ENCODE measurements at regions not wholly inside any gene's neighbourhood (a gene's known extent, or its start where the extent isn't known, plus 50 kb on each side); places are given as distances from the start of the nearest gene placed in this dataset.

GRCh38 chr14:54175298-54175942 is 218.8 kb upstream of the BMP4 start:
- DNase-seq (ENCODE audit: low spot score), result peak; percentile 59

- no peak for DNase-seq (ENCODE audit: low spot score)
These were observed 219.8 kb upstream of the CDKN3 start for GRCh38 chr14:54177019-54177418.

DNA sequence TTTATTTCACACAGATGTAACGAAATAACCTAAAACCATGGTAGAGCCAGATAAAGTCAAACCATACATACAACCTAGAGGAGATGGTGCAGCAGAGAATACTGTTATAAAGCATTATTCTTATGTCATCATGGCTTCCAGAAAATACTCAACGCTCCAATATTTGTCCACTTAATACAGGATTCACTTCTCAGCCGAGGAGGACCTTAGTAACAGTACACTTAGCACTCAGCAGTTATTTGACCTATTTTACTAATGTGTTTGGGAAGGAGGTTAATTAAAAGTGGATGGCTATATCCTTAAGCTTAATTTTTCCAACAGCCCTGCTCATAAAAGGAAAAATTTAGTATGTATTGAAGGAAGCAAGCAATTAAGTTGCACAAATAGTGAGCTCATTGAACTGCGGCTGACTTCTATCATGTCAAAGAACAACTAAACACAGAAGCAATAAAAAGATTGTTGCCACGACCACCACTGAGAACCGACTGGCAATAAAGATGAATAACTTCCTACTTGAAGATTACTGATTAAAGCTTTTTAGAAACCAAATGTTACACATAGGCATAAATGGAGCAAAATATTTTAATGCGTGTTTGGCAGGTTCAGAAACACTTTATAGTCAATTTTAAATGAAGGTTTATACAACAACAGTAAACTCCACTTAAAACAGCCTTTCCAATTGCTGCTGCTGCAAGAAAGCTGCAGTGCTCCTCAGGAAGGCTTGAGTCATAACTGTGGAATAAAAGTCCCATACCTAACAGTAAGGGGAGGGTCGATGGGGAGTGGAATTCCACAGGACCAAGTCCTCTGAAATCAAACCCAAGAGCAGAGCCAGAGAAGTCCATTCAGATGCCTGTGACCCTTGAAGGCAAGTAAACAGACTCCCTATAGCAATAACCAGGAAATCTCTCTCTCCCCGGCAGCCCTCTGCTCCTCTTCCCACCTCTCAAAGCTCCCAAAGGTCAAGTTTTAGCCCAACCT is 218.9 kb upstream of the CDKN3 start:
- no peak for DNase-seq (ENCODE audit: low spot score)

- no peak for DNase-seq (ENCODE audit: low spot score)
These were observed 214.3 kb upstream of the CDKN3 start for GRCh38 chr14:54182419-54183045.

DNA sequence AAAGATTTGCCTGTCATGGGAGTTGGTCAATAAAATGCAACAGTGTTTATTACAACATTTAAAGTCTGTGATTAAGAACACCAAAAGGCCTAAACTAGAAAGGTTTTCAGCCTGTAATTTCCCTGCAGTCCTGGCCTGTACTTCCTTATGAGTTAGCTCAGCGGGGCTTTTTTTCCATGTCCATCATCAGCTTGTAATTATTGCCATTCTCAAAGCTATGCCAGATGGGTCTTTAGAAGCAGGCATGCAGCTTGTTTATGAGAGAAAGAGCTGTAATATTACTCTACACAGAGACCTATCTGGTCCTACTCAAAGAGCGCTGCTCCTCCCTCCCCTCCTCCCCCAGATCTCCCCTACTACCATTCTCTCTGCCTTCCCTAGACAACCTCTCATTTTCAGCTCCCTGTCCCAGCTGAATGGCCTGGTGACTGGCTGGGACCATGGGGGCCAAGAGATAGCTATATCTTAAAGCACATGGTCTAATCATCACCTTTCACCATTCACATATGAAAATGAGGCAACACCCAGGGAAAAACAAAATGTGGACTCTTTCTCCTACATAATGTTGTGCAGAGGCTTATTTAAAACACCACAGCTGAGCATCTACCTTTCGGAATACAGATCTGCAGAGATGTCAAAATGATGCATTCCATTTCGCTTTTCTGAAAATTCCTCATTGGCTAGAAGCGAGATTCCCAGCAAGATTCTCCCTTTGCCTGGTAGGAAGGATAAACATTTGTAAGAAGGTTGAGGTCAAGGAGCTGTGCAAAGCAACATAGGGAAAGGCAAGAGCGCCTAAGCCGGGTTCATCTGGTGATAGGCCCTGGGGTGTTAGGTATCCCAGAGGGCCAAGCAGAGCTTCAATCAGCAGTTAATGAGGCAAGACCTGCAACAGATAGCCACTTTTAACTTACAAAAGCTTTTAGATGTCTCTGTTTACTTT is 209.7 kb upstream of the CDKN3 start:
- DNase-seq (ENCODE audit: low spot score), result no peak

DNA sequence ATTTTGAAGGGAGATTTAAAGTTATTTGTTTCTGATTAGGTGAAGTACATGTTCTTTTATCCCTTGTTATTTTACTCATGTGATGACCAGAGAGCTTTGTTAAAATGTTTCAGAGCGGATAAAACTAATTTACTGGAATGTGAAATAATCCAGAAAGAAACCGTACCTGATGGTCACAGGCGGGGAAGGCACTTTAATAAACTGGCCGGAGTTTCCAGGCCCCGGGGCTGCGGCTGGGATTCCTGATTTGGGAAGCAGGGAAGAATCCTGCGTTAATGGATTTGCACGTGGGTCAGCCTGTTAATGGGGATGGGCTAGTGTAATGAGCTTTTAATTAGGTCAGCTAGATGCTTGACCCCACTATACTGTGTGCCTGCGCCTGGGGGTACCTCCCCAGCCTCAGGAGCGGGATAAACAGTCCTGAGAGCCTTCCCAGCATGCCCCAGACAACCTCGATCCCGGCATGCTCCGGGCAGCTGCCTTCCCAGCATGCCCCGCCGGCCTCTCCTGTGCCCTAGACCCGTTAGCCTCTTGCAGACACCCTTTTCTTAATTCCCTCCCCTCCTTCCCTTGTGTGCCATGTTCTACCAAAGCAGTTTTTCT is 208.6 kb upstream of the CDKN3 start:
- DNase-seq (ENCODE audit: low spot score), result no peak

GRCh38 chr14:54189333-54189732 is 207.5 kb upstream of the CDKN3 start:
- no peak for DNase-seq (ENCODE audit: low spot score)

DNA sequence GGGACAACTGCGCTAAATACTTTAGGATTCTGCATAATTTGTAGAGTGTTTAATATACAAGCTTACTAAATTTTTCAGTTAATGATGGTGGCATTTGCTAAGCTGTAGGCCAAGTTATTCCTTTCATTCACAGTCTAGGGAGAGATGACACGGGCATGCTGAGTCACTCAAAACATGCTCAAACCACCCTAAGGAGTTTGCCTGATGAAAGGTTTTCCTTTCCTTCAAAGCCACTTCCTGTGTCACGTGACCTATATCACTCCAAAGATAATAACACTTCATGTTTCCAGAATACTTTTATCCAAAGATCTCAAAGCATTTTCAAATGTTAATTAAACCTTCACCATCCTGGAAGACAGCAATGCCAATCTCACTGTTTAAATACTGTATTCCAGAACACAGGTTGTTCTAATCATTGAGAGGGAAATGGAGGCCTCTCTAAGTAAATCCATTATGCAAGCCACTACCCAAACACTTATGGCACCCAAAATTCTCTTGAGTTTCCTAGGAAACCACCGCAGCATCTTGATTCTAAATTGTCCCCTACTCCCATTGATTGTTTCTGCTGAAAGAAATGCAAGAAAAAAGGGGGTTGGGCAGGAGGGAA is 207.0 kb upstream of the CDKN3 start:
- no peak for DNase-seq (ENCODE audit: low spot score)

DNA sequence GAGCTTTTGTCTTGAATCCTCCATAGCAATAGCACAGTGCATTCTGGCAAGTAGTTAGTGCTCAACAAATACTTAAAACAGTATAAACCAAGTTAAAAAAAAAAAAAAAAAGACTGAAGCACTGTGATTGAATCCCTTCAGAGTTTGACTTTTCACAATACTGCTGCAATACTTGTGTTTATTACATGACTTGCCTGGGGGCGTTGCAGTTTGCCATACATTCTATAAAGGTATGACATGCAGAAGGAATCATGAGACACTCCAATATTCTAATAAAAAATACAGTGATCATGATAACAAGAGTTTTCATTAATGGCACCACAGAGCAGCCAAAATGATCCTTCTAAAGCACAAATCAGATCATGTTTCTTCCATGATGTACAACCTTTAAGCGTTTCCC is 205.0 kb upstream of the CDKN3 start:
- DNase-seq (ENCODE audit: low spot score), result no peak

DNA sequence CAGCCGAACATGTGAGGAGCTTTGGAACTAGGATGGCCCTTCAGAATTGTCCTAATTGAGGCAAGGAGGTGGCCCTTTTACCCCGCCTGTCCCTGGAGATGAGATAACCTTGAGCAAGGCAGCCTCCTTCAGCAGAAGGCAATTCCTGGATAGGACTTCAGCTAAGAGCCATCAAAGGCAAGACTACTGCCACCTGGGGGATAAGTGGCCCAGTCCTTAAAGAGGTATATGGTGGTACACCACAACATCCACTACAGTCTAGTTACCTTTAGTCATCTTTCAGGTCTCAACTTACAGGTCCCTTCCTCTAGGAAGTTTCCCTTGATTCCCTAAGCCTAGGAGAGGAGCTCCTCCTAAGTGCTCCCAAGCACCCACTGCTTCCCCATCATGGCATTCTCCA is 204.2 kb upstream of the CDKN3 start:
- DNase-seq (ENCODE audit: low spot score), result no peak

DNA sequence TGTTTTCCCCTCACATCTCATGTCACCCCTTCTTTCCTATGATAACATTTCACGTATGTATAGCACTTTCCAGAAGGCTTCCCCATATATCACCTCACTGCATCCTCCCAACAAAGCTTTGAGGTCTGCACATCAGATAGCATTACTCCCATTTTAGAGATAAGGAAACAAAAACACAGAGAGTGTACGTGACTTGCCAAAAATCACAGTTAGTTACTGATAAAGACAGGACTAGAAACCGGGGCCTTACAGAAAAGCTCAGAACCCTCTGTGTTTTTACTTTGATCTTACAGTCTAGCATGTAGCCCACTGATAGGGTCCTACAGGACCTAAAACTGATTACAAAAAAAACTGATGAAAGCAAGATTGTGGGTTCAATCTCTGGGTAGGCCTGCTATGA is 202.9 kb upstream of the CDKN3 start:
- DNase-seq (ENCODE audit: low spot score), result no peak

DNA sequence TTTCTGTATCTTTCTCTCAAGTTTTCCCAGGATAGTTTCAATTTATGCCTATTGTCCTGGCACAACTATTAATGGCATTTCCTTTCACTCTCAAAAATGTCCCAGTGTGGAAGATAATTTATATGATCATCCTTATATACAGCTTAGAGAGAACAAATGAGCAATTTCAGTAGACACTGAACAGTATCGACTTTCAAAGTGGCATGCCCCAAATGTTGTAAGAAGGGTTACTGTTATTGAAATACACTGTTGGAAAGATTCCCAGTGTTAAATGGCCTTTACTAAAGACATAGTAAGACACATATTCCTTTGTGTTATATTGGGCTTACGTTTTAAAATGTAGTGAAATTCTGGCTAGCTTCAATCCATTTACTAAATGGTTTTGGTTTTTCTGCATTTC is 202.3 kb upstream of the CDKN3 start:
- no peak for DNase-seq (ENCODE audit: low spot score)

DNA sequence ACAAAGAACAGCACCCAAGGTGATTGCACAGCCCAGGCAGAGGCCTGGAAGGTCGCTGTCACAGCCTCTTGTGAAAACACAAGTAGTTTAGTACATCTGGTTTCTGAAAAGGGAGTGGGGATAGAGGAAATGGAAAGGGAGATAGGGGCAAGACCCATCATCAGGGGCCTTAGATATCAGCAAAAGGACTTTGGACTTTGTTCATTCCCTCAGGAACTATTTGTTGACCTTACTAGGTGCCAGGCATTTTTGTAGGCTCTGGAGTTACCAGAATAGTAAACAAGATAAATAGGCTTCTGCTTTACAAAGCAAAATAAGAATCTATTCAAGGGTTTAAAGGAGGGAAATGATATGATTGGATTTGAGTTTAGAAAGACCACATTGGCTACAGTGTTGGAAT is 199.4 kb upstream of the CDKN3 start:
- DNase-seq (ENCODE audit: low spot score), result no peak

DNA sequence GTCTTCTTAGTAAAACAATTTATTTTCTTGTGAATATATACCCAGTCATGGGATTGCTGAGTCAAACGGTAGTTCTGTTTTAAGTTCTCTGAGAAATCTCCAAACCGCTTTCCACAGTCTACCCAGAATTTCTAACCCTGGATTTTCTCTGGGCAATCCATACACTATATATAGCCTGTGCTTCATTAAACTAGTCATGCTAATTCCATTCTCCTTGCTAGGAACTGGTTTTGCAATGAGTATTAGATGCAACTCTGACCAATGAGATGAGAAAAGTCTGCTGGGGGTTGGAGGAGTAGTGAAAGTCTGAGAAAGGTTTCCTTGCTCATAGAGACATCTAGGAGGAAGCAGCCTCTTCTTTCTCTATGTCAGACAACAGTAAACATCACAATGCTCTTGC is 196.1 kb upstream of the CDKN3 start:
- DNase-seq (ENCODE audit: low spot score), result no peak

GRCh38 chr14:54202288-54202687 is 194.5 kb upstream of the CDKN3 start:
- DNase-seq (ENCODE audit: low spot score), result no peak

GRCh38 chr14:54206516-54206915 is 190.3 kb upstream of the CDKN3 start:
- no peak for DNase-seq (ENCODE audit: low spot score)

GRCh38 chr14:54207075-54207474 is 189.7 kb upstream of the CDKN3 start:
- no peak for DNase-seq (ENCODE audit: low spot score)

DNA sequence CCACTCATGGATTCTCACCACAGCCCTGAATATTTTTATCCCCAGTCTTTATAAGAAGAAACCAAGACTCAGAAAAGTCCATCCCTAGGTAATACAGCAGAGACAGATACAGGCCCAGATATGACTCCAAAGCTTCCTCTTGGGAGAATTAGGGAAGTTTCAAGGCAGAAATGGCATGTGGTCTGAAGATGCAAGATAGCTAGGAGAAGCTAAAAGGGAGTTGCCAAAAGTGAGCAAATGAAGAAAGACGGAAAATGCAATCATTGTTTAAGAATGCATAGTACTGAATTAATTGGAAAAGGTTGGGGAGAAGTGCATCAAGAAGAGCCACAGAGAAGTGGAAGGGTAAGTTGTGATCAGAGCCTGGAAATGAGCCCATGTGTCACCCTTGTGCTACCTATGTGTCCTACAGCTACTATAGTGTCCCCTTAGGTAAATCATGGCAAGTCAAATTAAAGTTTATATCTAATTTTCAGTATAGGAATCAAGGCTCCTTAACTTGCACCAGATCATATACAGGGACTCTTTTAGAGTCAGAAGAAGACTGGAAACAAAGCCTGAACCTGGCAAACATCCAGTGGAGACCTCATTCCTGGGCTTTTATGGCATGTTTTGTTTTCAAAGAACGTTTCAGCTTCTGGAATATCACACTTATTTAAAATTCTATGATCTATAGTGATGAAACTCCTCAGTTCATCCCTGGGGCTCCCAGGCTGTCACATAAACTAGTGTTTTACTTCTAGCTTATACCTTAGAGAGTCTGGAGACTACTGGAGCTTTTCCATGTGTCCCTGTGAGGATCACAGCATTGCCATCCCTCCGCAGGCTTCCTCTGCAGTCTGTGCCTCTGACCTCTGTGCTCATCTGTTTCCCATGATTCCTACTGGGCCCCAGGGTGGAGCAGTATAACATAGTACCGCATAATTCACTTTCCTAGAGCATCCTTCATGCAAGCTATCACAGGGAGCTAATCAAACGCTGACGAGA is 189.0 kb upstream of the CDKN3 start:
- DNase-seq (ENCODE audit: low spot score), result no peak

DNA sequence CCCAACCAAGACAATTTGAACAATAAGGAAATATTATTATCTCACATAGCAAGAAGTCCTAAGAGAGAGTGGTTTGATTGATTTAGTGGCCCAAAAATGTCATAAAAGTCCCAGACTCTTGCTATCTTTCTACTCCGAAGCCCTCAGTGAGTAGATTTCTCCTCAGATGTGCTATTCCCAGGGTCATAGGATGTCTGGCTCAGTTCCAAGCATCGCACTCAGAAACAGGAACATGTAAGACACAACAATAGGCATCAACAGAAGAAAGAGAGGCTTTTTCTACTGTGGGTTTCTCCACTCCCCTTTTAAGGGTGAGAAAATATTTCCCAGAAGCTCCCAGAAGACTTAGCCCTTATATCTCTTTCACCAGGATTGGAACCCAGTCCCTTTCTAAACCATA is 188.1 kb upstream of the CDKN3 start:
- no peak for DNase-seq (ENCODE audit: low spot score)
